ENCODE measurements at regions not wholly inside any gene's neighbourhood (a gene's known extent, or its start where the extent isn't known, plus 50 kb on each side); places are given as distances from the start of the nearest gene placed in this dataset.

DNA sequence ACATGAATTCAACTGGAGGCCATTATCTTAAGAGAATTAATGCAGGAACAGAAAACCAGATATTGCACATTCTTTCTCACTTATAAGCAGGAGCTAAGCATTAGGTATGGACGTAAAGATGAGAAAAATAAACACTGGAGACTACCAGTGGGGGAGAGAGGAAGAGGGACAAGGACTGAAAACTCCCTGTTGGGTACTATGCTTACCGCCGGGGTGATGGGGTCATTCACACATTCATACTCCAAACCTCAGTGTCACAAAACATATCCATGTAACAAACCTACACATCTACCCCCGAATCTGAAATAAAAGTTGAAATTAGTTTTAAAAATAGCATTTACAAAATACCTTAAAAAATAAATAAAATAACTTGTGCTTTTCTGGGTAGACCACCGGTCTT lies 80.8 kb upstream of the RAP1B start:
- Histone ChIP-seq H3K27ac (ENCODE audit: control insufficient read depth, insufficient read depth, low read length) (no peak overlapping the region), H3K9me1 (ENCODE audit: control insufficient read depth, extremely low read depth, insufficient read depth, low read length) (no peaks in the 10 kb centered on the region), H3K79me2 (ENCODE audit: control insufficient read depth, insufficient read depth, low read length) (no peaks in the 10 kb centered on the region), H4K20me1 (ENCODE audit: control insufficient read depth, extremely low read depth, insufficient read depth, low read length) (no peaks in the 10 kb centered on the region), H3K9me3 (ENCODE audit: control insufficient read depth, low read depth, low read length) (no peaks in the 10 kb centered on the region), H3K4me2 (ENCODE audit: control insufficient read depth, extremely low read depth, insufficient read depth, low read depth, low read length) (no peak overlapping the region), H3K4me3 (ENCODE audit: control insufficient read depth in 2 of 3, extremely low read depth in 1 of 3, insufficient read depth in 2 of 3, low read depth in 1 of 3, low read length in 3 of 3) (no peak overlapping the region), H3K27me3 (ENCODE audit: control insufficient read depth, extremely low read depth, insufficient read depth, low read length) (no peaks in the 10 kb centered on the region), H2AFZ (ENCODE audit: control insufficient read depth, low read length) (no peak overlapping the region), H3K9ac (ENCODE audit: control insufficient read depth, extremely low read depth, insufficient read depth, low read length) (no peak overlapping the region), H3K4me1 (ENCODE audit: control insufficient read depth, extremely low read depth, insufficient read depth, low read length) (no peaks in the 10 kb centered on the region), H3K36me3 (ENCODE audit: control insufficient read depth in 2 of 2, extremely low read depth in 1 of 2, insufficient read depth in 2 of 2, low read length in 2 of 2) (no peaks in the 10 kb centered on the region)
- TF ChIP-seq CTCF (optimal IDR thresholded peaks at IDR 0.05 in 1 of 3, IDR thresholded peaks at IDR 0.05 in 1 of 3, conservative IDR thresholded peaks at IDR 0.05 in 1 of 3; ENCODE audit: extremely low read depth in 1 of 3, insufficient read depth in 2 of 3, low read length in 3 of 3): no peak
- TF ChIP-seq EZH2 (IDR thresholded peaks at IDR 0.05; ENCODE audit: low read length): no peak
- DNase-seq (ENCODE audit: low read depth, low spot score) (no peak), FAIRE-seq (no peak)
- dilution Hi-C loops (cut with MboI; ENCODE audit: extremely low pct_ligation_motif_present, low sequenced_read_pairs): no loop called here

DNA sequence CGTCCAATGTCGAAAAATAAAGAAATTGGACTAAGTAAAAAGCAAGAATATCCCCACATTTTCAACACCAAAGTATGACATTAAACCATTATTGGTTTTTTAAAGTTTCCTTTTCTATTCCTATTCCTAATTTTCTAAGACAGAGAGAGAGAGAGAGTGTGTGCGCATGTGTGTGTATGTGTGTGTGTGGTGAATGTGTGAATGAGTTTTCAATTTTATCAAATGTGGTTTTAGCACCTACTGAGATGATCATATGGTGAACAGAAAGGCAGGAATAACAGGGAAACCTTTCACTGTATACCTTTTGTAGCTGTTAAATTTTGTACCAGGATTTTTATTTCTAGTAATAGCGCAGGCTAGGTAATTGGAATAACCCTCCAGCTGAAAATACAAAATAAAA lies 80.4 kb upstream of the RAP1B start:
- DNase-seq (ENCODE audit: low read depth, low spot score) (no peak), FAIRE-seq (no peak)
- Histone ChIP-seq H3K36me3 (ENCODE audit: control insufficient read depth in 2 of 2, extremely low read depth in 1 of 2, insufficient read depth in 2 of 2, low read length in 2 of 2) (no peaks in the 10 kb centered on the region), H3K9me3 (ENCODE audit: control insufficient read depth, low read depth, low read length) (no peaks in the 10 kb centered on the region), H3K4me2 (ENCODE audit: control insufficient read depth, extremely low read depth, insufficient read depth, low read depth, low read length) (no peak overlapping the region), H3K4me3 (ENCODE audit: control insufficient read depth in 2 of 3, extremely low read depth in 1 of 3, insufficient read depth in 2 of 3, low read depth in 1 of 3, low read length in 3 of 3) (no peak overlapping the region), H3K9me1 (ENCODE audit: control insufficient read depth, extremely low read depth, insufficient read depth, low read length) (no peaks in the 10 kb centered on the region), H3K27ac (ENCODE audit: control insufficient read depth, insufficient read depth, low read length) (no peak overlapping the region), H3K27me3 (ENCODE audit: control insufficient read depth, extremely low read depth, insufficient read depth, low read length) (no peaks in the 10 kb centered on the region), H3K79me2 (ENCODE audit: control insufficient read depth, insufficient read depth, low read length) (no peaks in the 10 kb centered on the region), H3K4me1 (ENCODE audit: control insufficient read depth, extremely low read depth, insufficient read depth, low read length) (no peaks in the 10 kb centered on the region), H2AFZ (ENCODE audit: control insufficient read depth, low read length) (no peak overlapping the region), H3K9ac (ENCODE audit: control insufficient read depth, extremely low read depth, insufficient read depth, low read length) (no peak overlapping the region), H4K20me1 (ENCODE audit: control insufficient read depth, extremely low read depth, insufficient read depth, low read length) (no peaks in the 10 kb centered on the region)
- dilution Hi-C loops (cut with MboI; ENCODE audit: extremely low pct_ligation_motif_present, low sequenced_read_pairs): no loop called here
- TF ChIP-seq EZH2 (IDR thresholded peaks at IDR 0.05; ENCODE audit: low read length) (no peak), CTCF (optimal IDR thresholded peaks at IDR 0.05 in 1 of 3, IDR thresholded peaks at IDR 0.05 in 1 of 3, conservative IDR thresholded peaks at IDR 0.05 in 1 of 3; ENCODE audit: extremely low read depth in 1 of 3, insufficient read depth in 2 of 3, low read length in 3 of 3) (no peak)

All from keratinocyte (primary cell).